GM12878 (cell line): ENCODE measurements at regions not wholly inside any gene's neighbourhood (a gene's known extent, or its start where the extent isn't known, plus 50 kb on each side); places are given as distances from the start of the nearest gene placed in this dataset.

Experiments used
- BMI1 ChIP-seq: fragments of 450-650 bp; IDR thresholded peaks from 2 replicates; pipeline ENCODE4 v1.6.1; 2016; ENCODE audit warnings: mild to moderate bottlenecking, moderate library complexity, borderline replicate concordance
- CREM ChIP-seq: IDR thresholded peaks from 2 replicates; pipeline ENCODE4 v1.6.1; 2014; ENCODE audit warnings: antibody characterized with exemption, low read depth
- GABPA ChIP-seq: IDR thresholded peaks from 2 replicates; pipeline ENCODE4 v1.6.1; 2014; ENCODE audit warnings: antibody characterized with exemption, low read depth, mild to moderate bottlenecking, inconsistent platforms
- IKZF1 ChIP-seq: fragments of 450-650 bp; conservative IDR thresholded peaks from 2 replicates; pipeline ENCODE4 v1.6.1; 2017; ENCODE audit warnings: antibody characterized with exemption, mild to moderate bottlenecking
- MYC ChIP-seq: IDR thresholded peaks from 2 replicates; pipeline ENCODE4 v1.6.1; 2011; ENCODE audit warnings: mild to moderate bottlenecking, low read length, moderate library complexity, inconsistent platforms; ENCODE audit not compliant: insufficient read depth, insufficient replicate concordance, insufficient read length, severe bottlenecking
- NR2F1 ChIP-seq: fragments of 450-650 bp; conservative IDR thresholded peaks from 2 replicates; pipeline ENCODE4 v1.6.1; 2017; ENCODE audit warnings: mild to moderate bottlenecking
- RFX5 ChIP-seq: IDR thresholded peaks from 2 replicates; pipeline ENCODE4 v1.6.1; 2011; ENCODE audit warnings: low read depth, low read length, improper control_type of control experiment
- SMC3 ChIP-seq: IDR thresholded peaks from 2 replicates; pipeline ENCODE4 v1.6.1; 2011; ENCODE audit warnings: low read length, improper control_type of control experiment, borderline replicate concordance
- TF ChIP-seq, protein P1 (sequence below): IDR thresholded peaks from 2 replicates; pipeline ENCODE4 v1.6.1; 2012; ENCODE audit warnings: low read depth, low read length, improper control_type of control experiment
- TF ChIP-seq, protein P2 (sequence below): IDR thresholded peaks from 2 replicates; pipeline ENCODE4 v1.6.1; 2012; ENCODE audit warnings: low read depth, low read length, improper control_type of control experiment
- TF ChIP-seq, protein P3 (sequence below): fragments of 450-650 bp; IDR thresholded peaks from 2 replicates; pipeline ENCODE4 v1.6.1; 2016; ENCODE audit warnings: mild to moderate bottlenecking

DNA sequence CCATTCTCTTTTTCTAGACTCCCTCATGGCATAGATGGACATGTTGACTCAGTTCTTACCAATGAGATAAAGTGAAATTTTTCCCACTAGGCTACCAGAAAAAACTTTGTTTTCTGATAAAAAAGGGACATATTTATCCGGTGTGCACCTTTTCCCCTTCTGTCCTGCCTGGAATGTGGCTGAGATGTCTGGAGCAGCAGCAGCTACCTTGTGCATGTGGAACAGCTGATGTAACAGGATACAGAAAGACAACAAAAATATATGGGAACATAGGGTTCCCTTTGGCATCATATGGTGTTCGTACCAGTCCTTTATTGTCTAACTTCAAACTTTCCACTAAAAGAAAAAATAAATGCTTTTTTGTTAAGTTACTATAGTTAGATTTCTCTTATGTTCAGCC, 460.2 kb upstream of the HS6ST1 start (continued):
- no peak for TF ChIP-seq MYC
- TF ChIP-seq GABPA = no peak
- no peak for TF ChIP-seq IKZF1
- no peak for TF ChIP-seq NR2F1
- TF ChIP-seq, protein P1, sequence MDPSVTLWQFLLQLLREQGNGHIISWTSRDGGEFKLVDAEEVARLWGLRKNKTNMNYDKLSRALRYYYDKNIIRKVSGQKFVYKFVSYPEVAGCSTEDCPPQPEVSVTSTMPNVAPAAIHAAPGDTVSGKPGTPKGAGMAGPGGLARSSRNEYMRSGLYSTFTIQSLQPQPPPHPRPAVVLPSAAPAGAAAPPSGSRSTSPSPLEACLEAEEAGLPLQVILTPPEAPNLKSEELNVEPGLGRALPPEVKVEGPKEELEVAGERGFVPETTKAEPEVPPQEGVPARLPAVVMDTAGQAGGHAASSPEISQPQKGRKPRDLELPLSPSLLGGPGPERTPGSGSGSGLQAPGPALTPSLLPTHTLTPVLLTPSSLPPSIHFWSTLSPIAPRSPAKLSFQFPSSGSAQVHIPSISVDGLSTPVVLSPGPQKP = no peak
- TF ChIP-seq SMC3 = no peak
- TF ChIP-seq, protein P2, sequence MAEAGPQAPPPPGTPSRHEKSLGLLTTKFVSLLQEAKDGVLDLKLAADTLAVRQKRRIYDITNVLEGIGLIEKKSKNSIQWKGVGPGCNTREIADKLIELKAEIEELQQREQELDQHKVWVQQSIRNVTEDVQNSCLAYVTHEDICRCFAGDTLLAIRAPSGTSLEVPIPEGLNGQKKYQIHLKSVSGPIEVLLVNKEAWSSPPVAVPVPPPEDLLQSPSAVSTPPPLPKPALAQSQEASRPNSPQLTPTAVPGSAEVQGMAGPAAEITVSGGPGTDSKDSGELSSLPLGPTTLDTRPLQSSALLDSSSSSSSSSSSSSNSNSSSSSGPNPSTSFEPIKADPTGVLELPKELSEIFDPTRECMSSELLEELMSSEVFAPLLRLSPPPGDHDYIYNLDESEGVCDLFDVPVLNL = no peak
- TF ChIP-seq, protein P3, sequence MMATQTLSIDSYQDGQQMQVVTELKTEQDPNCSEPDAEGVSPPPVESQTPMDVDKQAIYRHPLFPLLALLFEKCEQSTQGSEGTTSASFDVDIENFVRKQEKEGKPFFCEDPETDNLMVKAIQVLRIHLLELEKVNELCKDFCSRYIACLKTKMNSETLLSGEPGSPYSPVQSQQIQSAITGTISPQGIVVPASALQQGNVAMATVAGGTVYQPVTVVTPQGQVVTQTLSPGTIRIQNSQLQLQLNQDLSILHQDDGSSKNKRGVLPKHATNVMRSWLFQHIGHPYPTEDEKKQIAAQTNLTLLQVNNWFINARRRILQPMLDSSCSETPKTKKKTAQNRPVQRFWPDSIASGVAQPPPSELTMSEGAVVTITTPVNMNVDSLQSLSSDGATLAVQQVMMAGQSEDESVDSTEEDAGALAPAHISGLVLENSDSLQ = no peak
- no peak for TF ChIP-seq CREM
- TF ChIP-seq RFX5 = no peak
- TF ChIP-seq BMI1 = no peak
